SK-N-SH (cell line): ENCODE measurements at regions not wholly inside any gene's neighbourhood (a gene's known extent, or its start where the extent isn't known, plus 50 kb on each side); places are given as distances from the start of the nearest gene placed in this dataset.

Source experiments
- CTCF ChIA-PET: fragments of 300-600, 350-600 bp; formaldehyde crosslinking; extraction: SDS; loops from one replicate; lab custom pipeline; 2021; lab: Yijun Ruan, JAX
- POLR2A ChIA-PET: fragments of 350-600 bp; sonication (Branson Sonifier 250); formaldehyde crosslinking; extraction: SDS; loops from one replicate; lab custom pipeline; 2020; ENCODE audit warnings: antibody characterized with exemption, inconsistent platforms; lab: Yijun Ruan, JAX
- DNase-seq: peaks from one replicate; pipeline ENCODE4 v3.0.0; 2012
- H2AFZ ChIP-seq: fragments of 200-600 bp; sonication (generic); 2 replicates; pipeline ENCODE4 v1.8.1; 2016; ENCODE audit warnings: antibody characterized with exemption, mild to moderate bottlenecking, low read depth
- H3F3A ChIP-seq: fragments of 200-600 bp; sonication (generic); replicated peaks from 2 replicates; pipeline ENCODE3; 2016; ENCODE audit warnings: antibody characterized with exemption, mild to moderate bottlenecking; ENCODE audit not compliant: insufficient read depth
- H3K27ac ChIP-seq, 2 experiments: fragments of 200-500 bp in 1 of 2; fragments of 200-600 bp in 1 of 2; sonication (Bioruptor generic) in 1 of 2; sonication (generic), shearing (Covaris generic) in 1 of 2; 2 replicates each; pipeline versions ENCODE4 v1.5.1 to v1.6.1; 2014 to 2016; ENCODE audit warnings: low read depth in 2 of 2, inconsistent platforms in 1 of 2, low read length in 1 of 2, mild to moderate bottlenecking in 1 of 2, mixed read lengths in 1 of 2
- H3K27me3 ChIP-seq: fragments of 200-600 bp; sonication (generic), shearing (Covaris generic); 2 replicates; pipeline ENCODE4 v1.6.1; 2016; ENCODE audit warnings: mixed run types; ENCODE audit not compliant: insufficient read depth
- H3K36me3 ChIP-seq, 2 experiments: fragments of 200-500 bp in 1 of 2; fragments of 200-600 bp in 1 of 2; sonication (Bioruptor generic) in 1 of 2; sonication (generic) in 1 of 2; replicated peaks in 1 of 2; 2 replicates each; pipeline versions ENCODE3 to v1.5.1; 2014 to 2016; ENCODE audit warnings: low read length in 1 of 2, mild to moderate bottlenecking in 1 of 2; ENCODE audit not compliant: insufficient read depth in 2 of 2, control insufficient read depth in 1 of 2
- H3K4me1 ChIP-seq, 2 experiments: fragments of 200-500 bp in 1 of 2; fragments of 200-600 bp in 1 of 2; sonication (Bioruptor generic) in 1 of 2; sonication (generic), shearing (Covaris generic) in 1 of 2; 2 replicates each; pipeline versions ENCODE4 v1.5.1 to v1.6.1; 2014 to 2016; ENCODE audit warnings: low read depth in 1 of 2, low read length in 1 of 2, mixed run types in 1 of 2; ENCODE audit not compliant: insufficient read depth in 2 of 2, control insufficient read depth in 1 of 2
- H3K4me2 ChIP-seq: fragments of 200-600 bp; sonication (generic), shearing (Covaris generic); 2 replicates; pipeline ENCODE4 v1.6.1; 2017; ENCODE audit warnings: mixed run types
- H3K4me3 ChIP-seq, 2 experiments: fragments of 200-500 bp in 1 of 2; fragments of 200-600 bp in 1 of 2; sonication (Bioruptor generic) in 1 of 2; sonication (generic), shearing (Covaris generic) in 1 of 2; 2 replicates each; pipeline versions ENCODE4 v1.5.1 to v1.8.1; 2014 to 2016; ENCODE audit warnings: low read depth in 2 of 2, inconsistent platforms in 1 of 2, low read length in 1 of 2, mild to moderate bottlenecking in 1 of 2, mixed read lengths in 1 of 2, moderate library complexity in 1 of 2
- H3K79me2 ChIP-seq: fragments of 200-600 bp; sonication (generic); 2 replicates; pipeline ENCODE4 v1.8.1; 2017; ENCODE audit warnings: mild to moderate bottlenecking; ENCODE audit not compliant: insufficient read depth
- H3K9ac ChIP-seq: fragments of 200-600 bp; sonication (generic); 2 replicates; pipeline ENCODE4 v1.6.1; 2017; ENCODE audit warnings: mixed run types
- H3K9me2 ChIP-seq: fragments of 200-600 bp; sonication (generic); 2 replicates; pipeline ENCODE4 v1.6.1; 2017; ENCODE audit warnings: mixed run types
- H3K9me3 ChIP-seq: fragments of 200-600 bp; sonication (generic); 2 replicates; pipeline ENCODE4 v1.6.1; 2017; ENCODE audit warnings: mixed run types, mild to moderate bottlenecking, moderate library complexity
- H4K20me1 ChIP-seq: fragments of 200-600 bp; sonication (generic); 2 replicates; pipeline ENCODE4 v1.6.1; 2017; ENCODE audit warnings: mild to moderate bottlenecking, mixed run types; ENCODE audit not compliant: insufficient read depth
- CHD2 ChIP-seq: fragments of 150-350 bp; IDR thresholded peaks from 2 replicates; pipeline ENCODE4 v1.6.1; 2018; ENCODE audit warnings: low read length; ENCODE audit not compliant: partially characterized antibody
- ELF1 ChIP-seq: IDR thresholded peaks from 2 replicates; pipeline ENCODE4 v1.4.0; 2012
- EZH2phosphoT487 ChIP-seq: fragments of 200-600 bp; sonication (generic); IDR thresholded peaks from 2 replicates; pipeline ENCODE4 v1.6.1; 2017; ENCODE audit warnings: low read depth, mixed run types, mild to moderate bottlenecking, antibody characterized with exemption, moderate library complexity, borderline replicate concordance
- FOSL2 ChIP-seq: IDR thresholded peaks from 2 replicates; pipeline ENCODE4 v1.4.0; 2012; ENCODE audit warnings: low read depth, mild to moderate bottlenecking, moderate library complexity, borderline replicate concordance
- FOXJ3 ChIP-seq: sonication (generic); formaldehyde crosslinking; IDR thresholded peaks from 2 replicates; pipeline ENCODE4 v1.5.1; 2020; ENCODE audit warnings: mild to moderate bottlenecking, missing genetic modification reagents
- JUND ChIP-seq: IDR thresholded peaks from 2 replicates; pipeline ENCODE4 v1.4.0; 2012
- NRF1 ChIP-seq: IDR thresholded peaks from 2 replicates; pipeline ENCODE4 v1.6.1; 2012; ENCODE audit warnings: low read depth, mild to moderate bottlenecking, low read length
- POLR2AphosphoS5 ChIP-seq: IDR thresholded peaks from 2 replicates; pipeline ENCODE4 v1.6.1; 2012; ENCODE audit warnings: low read depth, low read length
- RXRA ChIP-seq: IDR thresholded peaks from 2 replicates; pipeline ENCODE4 v1.4.0; 2012; ENCODE audit warnings: low read depth, mild to moderate bottlenecking, borderline replicate concordance
- SIN3A ChIP-seq: IDR thresholded peaks from 2 replicates; pipeline ENCODE4 v1.6.1; 2012; ENCODE audit warnings: low read depth, mild to moderate bottlenecking, low read length, moderate library complexity, borderline replicate concordance
- TAF1 ChIP-seq: IDR thresholded peaks from 2 replicates; pipeline ENCODE4 v1.6.1; 2012; ENCODE audit warnings: low read depth, mild to moderate bottlenecking, low read length, moderate library complexity, borderline replicate concordance
- TEAD4 ChIP-seq: IDR thresholded peaks from 2 replicates; pipeline ENCODE4 v1.4.0; 2012; ENCODE audit warnings: mild to moderate bottlenecking, borderline replicate concordance; ENCODE audit not compliant: insufficient read depth
- WGBS: methylation state at CpG from one replicate; pipeline ENCODE4 v1.1.6; 2017; ENCODE audit warnings: low lambda C conversion rate; 5-methylcytosine and 5-hydroxymethylcytosine counted together
- TF ChIP-seq, protein P1 (sequence below): IDR thresholded peaks from 2 replicates; pipeline ENCODE4 v1.6.1; 2012; ENCODE audit warnings: mild to moderate bottlenecking, low read depth, low read length, moderate library complexity
- TF ChIP-seq, protein P2 (sequence below): IDR thresholded peaks from 2 replicates; pipeline ENCODE4 v1.4.0; 2012; ENCODE audit warnings: low read depth, borderline replicate concordance
- TF ChIP-seq, protein P3 (sequence below): fragments of 150-350 bp; IDR thresholded peaks from 2 replicates; pipeline ENCODE4 v1.6.1; 2016; ENCODE audit warnings: mild to moderate bottlenecking, low read depth, low read length
- TF ChIP-seq, protein P4 (sequence below): IDR thresholded peaks from 2 replicates; pipeline ENCODE4; 2012
- TF ChIP-seq, protein P5 (sequence below): fragments of 150-350 bp; IDR thresholded peaks from 2 replicates; pipeline ENCODE4 v1.6.1; 2017; ENCODE audit warnings: antibody characterized with exemption, low read length, low read depth, borderline replicate concordance
- TF ChIP-seq, protein P6 (sequence below): IDR thresholded peaks from 2 replicates; pipeline ENCODE4 v1.4.0; 2012; ENCODE audit warnings: low read depth, borderline replicate concordance

DNA sequence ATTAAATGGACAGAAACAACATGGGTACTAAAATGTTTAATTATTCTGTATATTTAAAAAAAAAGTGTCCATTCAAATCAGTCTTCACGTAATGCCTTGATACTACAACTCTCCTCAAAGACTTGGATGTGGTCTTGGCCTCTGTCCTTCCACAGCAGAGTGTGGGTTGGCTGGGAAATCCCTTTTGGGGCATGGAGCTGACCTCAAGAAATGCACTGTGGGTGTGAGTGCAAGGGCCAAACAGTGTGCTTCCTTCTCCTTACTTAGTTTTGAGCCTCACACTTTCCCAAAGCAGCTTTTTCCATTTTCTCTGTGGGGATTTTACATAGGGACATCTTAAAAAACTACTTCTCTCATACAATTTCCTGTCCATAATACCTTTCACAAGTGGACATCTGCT lies 607.4 kb downstream of the EFNB2 start:
- no peak overlapping the region for H3K27ac ChIP-seq
- H3K4me1 ChIP-seq: peaks cover 0 to 3% of the 10 kb centered on the region in 2 experiments; a peak in 1 of 4 replicates
- ChIA-PET POLR2A (no interaction called here), CTCF (no interaction called here)
- no peaks in the 10 kb centered on the region for H4K20me1 ChIP-seq
- H3K79me2 ChIP-seq: no peaks in the 10 kb centered on the region
- H2AFZ ChIP-seq: no peak overlapping the region
- no peak overlapping the region for H3K4me2 ChIP-seq
- H3K9me2 ChIP-seq: no peaks in the 10 kb centered on the region
- no peaks in the 10 kb centered on the region for H3K27me3 ChIP-seq
- WGBS: 63% methylated on average over 1 of the region's 1 CpG
- TF ChIP-seq JUND (no peak), SIN3A (no peak), FOXJ3 (CRISPR knock-in tag) (no peak), NRF1 (no peak), EZH2phosphoT487 (no peak), FOSL2 (no peak), TEAD4 (no peak), ELF1 (no peak), CHD2 (no peak), RXRA (no peak)
- TF ChIP-seq, protein P1, sequence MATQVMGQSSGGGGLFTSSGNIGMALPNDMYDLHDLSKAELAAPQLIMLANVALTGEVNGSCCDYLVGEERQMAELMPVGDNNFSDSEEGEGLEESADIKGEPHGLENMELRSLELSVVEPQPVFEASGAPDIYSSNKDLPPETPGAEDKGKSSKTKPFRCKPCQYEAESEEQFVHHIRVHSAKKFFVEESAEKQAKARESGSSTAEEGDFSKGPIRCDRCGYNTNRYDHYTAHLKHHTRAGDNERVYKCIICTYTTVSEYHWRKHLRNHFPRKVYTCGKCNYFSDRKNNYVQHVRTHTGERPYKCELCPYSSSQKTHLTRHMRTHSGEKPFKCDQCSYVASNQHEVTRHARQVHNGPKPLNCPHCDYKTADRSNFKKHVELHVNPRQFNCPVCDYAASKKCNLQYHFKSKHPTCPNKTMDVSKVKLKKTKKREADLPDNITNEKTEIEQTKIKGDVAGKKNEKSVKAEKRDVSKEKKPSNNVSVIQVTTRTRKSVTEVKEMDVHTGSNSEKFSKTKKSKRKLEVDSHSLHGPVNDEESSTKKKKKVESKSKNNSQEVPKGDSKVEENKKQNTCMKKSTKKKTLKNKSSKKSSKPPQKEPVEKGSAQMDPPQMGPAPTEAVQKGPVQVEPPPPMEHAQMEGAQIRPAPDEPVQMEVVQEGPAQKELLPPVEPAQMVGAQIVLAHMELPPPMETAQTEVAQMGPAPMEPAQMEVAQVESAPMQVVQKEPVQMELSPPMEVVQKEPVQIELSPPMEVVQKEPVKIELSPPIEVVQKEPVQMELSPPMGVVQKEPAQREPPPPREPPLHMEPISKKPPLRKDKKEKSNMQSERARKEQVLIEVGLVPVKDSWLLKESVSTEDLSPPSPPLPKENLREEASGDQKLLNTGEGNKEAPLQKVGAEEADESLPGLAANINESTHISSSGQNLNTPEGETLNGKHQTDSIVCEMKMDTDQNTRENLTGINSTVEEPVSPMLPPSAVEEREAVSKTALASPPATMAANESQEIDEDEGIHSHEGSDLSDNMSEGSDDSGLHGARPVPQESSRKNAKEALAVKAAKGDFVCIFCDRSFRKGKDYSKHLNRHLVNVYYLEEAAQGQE: no peak
- TF ChIP-seq, protein P2, sequence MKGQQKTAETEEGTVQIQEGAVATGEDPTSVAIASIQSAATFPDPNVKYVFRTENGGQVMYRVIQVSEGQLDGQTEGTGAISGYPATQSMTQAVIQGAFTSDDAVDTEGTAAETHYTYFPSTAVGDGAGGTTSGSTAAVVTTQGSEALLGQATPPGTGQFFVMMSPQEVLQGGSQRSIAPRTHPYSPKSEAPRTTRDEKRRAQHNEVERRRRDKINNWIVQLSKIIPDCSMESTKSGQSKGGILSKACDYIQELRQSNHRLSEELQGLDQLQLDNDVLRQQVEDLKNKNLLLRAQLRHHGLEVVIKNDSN: no peak
- DNase-seq: no peak
- no peaks in the 10 kb centered on the region for H3F3A ChIP-seq
- no peak overlapping the region for H3K4me3 ChIP-seq
- no peaks in the 10 kb centered on the region for H3K9me3 ChIP-seq
- no peaks in the 10 kb centered on the region for H3K36me3 ChIP-seq
- no peak overlapping the region for H3K9ac ChIP-seq

DNA sequence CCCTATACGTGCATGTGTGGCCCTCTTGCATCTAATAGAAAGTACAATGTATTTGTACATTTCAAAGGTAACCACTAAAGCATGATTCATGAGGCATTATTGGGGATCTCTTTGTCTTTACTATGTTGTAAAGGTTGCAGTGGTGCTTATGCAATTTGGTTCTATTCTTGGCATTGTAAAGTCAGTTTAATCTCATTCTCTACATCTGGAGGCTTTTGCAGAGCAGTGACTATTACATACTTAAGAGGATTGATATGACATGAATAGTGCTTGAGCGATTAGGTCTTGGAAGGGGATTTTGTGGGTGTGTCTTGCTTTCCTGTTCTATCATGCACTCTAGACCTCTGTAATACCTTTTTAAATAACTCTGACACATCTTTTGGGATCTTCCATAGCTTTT lies 610.0 kb downstream of the EFNB2 start:
- H2AFZ ChIP-seq: no peak overlapping the region
- CTCF ChIA-PET: no interaction called here
- no peaks in the 10 kb centered on the region for H3K27me3 ChIP-seq
- peaks cover 0 to 3% of the 10 kb centered on the region in 2 experiments; a peak in 1 of 4 replicates for H3K4me1 ChIP-seq
- no peak overlapping the region for H3K4me2 ChIP-seq
- H3K36me3 ChIP-seq: no peaks in the 10 kb centered on the region
- H3K27ac ChIP-seq: no peak overlapping the region
- H3K9me3 ChIP-seq: no peaks in the 10 kb centered on the region
- H3K9ac ChIP-seq: no peak overlapping the region
- no peak for DNase-seq
- H4K20me1 ChIP-seq: no peaks in the 10 kb centered on the region
- no peaks in the 10 kb centered on the region for H3F3A ChIP-seq
- 51% methylated on average over 2 of the region's 2 CpGs for WGBS
- H3K4me3 ChIP-seq: no peak overlapping the region
- H3K79me2 ChIP-seq: no peaks in the 10 kb centered on the region
- no peaks in the 10 kb centered on the region for H3K9me2 ChIP-seq
- POLR2A ChIA-PET: no interaction called here
- TF ChIP-seq NRF1 (no peak), FOSL2 (no peak), TAF1 (no peak), SIN3A (no peak), POLR2AphosphoS5 (no peak)
- TF ChIP-seq, protein P3, sequence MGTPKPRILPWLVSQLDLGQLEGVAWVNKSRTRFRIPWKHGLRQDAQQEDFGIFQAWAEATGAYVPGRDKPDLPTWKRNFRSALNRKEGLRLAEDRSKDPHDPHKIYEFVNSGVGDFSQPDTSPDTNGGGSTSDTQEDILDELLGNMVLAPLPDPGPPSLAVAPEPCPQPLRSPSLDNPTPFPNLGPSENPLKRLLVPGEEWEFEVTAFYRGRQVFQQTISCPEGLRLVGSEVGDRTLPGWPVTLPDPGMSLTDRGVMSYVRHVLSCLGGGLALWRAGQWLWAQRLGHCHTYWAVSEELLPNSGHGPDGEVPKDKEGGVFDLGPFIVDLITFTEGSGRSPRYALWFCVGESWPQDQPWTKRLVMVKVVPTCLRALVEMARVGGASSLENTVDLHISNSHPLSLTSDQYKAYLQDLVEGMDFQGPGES: no peak
- TF ChIP-seq, protein P4, sequence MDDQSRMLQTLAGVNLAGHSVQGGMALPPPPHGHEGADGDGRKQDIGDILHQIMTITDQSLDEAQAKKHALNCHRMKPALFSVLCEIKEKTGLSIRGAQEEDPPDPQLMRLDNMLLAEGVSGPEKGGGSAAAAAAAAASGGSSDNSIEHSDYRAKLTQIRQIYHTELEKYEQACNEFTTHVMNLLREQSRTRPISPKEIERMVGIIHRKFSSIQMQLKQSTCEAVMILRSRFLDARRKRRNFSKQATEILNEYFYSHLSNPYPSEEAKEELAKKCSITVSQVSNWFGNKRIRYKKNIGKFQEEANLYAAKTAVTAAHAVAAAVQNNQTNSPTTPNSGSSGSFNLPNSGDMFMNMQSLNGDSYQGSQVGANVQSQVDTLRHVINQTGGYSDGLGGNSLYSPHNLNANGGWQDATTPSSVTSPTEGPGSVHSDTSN: no peak
- TF ChIP-seq, protein P5, sequence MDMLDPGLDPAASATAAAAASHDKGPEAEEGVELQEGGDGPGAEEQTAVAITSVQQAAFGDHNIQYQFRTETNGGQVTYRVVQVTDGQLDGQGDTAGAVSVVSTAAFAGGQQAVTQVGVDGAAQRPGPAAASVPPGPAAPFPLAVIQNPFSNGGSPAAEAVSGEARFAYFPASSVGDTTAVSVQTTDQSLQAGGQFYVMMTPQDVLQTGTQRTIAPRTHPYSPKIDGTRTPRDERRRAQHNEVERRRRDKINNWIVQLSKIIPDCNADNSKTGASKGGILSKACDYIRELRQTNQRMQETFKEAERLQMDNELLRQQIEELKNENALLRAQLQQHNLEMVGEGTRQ: no peak
- TF ChIP-seq, protein P6, sequence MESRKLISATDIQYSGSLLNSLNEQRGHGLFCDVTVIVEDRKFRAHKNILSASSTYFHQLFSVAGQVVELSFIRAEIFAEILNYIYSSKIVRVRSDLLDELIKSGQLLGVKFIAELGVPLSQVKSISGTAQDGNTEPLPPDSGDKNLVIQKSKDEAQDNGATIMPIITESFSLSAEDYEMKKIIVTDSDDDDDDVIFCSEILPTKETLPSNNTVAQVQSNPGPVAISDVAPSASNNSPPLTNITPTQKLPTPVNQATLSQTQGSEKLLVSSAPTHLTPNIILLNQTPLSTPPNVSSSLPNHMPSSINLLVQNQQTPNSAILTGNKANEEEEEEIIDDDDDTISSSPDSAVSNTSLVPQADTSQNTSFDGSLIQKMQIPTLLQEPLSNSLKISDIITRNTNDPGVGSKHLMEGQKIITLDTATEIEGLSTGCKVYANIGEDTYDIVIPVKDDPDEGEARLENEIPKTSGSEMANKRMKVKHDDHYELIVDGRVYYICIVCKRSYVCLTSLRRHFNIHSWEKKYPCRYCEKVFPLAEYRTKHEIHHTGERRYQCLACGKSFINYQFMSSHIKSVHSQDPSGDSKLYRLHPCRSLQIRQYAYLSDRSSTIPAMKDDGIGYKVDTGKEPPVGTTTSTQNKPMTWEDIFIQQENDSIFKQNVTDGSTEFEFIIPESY: no peak
